ENCODE measurements at regions not wholly inside any gene's neighbourhood (a gene's known extent, or its start where the extent isn't known, plus 50 kb on each side); places are given as distances from the start of the nearest gene placed in this dataset.

DNA sequence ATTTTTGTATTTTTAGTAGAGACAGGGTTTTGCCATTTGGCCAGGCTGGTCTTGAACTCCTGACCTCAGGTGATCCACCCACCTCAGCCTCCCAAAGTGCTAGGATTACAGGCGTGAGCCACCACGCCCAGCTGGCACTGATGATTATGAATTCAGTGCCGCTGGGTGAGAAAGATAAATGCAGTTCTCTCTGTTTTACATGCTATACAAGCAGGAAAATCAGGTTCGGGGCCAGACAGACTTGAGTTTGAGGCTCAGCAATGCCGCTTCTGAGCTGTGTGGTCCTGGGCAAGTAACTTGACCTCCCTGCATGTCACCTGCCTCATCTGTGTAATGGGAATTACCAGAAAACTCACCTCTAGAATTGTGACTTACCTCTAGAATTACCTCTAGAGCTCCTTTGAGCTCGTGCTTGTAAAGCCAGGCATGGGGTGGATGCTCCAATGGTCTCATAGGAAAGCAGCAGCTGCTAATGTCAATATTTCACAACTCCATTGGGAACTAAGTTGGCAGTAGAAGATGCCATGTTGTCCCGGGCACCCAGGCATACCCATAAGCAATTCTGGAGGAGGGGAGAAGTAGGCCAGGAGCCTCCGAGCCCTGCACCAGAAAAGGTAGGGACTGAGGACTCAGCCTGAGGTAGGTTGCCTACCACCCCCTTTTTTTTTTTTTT lies 119.8 kb upstream of the SLC25A33 start:
- FAIRE-seq: no peak

- no peak for FAIRE-seq
Observed at GRCh38 chr1:9420835-9421532, 118.3 kb upstream of the SLC25A33 start.

DNA sequence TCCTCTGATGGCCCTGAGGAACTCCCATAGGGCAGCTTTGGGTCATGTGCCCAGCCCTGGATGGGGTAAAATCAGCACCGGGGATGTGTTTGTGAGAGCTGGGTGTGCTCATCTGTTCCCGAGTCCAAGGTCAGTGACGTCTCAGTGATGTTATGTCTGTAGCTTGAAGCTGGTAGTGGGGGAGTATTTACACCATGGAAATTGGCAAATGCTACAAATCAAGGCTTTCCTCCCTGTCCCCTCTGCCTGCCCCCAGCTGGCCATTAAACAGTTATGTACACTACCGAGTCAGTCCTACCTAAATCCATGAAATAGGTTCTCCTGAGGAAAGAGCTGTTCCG lies 117.8 kb upstream of the SLC25A33 start:
- no peak for FAIRE-seq

DNA sequence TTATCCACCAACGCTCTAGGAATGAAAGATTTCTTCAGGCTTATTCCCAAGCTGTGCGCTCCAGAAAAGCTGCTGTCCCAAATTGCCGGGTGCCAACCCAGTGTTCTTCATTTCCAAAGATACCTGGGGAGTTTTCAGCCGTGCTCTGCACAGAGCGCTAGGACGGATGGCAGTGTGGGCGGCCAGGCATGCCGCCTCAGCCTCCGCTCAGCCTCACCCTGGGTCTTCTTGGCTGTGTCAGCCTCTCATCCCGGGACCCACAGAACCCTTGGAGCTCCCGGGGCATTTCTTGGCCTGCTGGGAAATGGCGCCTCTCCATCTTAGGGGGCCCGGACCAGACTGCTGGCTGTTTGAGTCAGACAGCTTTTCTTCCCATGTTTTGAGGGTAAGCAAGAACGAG lies 116.9 kb upstream of the SLC25A33 start:
- no peak for FAIRE-seq

DNA sequence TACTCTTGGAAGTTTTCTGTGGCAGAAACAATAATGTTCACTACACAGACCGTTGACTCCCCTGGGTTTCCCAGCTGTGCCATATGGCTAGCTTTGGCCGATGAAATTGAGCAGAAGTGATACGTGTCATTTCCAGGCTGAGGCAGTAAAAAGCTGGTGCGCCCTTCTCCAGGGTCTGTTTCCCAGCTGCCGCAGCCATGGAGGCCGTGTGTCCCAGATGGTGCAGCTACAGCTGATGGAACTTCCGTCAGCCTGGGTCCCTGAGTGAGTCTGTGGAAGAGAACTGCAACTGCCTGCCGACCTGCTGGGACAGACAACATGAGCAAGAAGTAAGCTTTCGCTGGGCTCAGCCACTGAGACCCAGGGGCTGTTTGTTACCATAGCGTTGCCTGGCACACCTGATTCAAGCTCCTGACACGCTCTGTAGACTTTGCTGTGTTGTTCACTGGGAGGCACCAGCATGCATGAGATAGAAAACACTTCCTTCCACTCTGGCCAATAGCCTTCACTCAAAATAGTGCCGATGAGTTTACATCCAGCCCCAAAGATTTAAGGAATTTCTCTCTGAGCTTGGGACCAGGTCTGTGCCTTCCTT lies 116.3 kb upstream of the SLC25A33 start:
- FAIRE-seq: no peak

GRCh38 chr1:9424261-9424660 lies 115.0 kb upstream of the SLC25A33 start:
- FAIRE-seq: no peak

DNA sequence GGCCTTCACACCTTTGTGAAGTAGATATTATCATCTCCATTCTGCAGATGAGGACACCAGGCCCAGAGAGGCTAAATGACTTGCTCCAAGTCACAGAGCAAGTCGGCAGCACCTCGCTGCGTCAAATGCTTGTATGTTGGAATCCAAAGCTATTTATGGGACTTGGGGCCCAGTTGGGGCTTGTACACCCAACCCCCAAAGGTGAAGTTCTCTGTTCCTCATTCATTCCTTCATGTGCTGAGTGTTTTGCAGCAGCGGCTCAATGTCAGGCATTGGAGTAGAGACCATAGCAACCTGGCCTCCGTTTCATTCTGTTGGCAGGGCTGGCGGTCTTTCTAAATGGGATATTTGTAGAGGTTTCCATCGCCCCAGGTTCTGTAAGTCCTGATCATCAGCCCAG lies 113.4 kb upstream of the SLC25A33 start:
- no peak for FAIRE-seq

GRCh38 chr1:9426291-9426711 lies 113.0 kb upstream of the SLC25A33 start:
- no peak for FAIRE-seq

GRCh38 chr1:9427388-9427787 lies 111.9 kb upstream of the SLC25A33 start:
- FAIRE-seq: no peak

DNA sequence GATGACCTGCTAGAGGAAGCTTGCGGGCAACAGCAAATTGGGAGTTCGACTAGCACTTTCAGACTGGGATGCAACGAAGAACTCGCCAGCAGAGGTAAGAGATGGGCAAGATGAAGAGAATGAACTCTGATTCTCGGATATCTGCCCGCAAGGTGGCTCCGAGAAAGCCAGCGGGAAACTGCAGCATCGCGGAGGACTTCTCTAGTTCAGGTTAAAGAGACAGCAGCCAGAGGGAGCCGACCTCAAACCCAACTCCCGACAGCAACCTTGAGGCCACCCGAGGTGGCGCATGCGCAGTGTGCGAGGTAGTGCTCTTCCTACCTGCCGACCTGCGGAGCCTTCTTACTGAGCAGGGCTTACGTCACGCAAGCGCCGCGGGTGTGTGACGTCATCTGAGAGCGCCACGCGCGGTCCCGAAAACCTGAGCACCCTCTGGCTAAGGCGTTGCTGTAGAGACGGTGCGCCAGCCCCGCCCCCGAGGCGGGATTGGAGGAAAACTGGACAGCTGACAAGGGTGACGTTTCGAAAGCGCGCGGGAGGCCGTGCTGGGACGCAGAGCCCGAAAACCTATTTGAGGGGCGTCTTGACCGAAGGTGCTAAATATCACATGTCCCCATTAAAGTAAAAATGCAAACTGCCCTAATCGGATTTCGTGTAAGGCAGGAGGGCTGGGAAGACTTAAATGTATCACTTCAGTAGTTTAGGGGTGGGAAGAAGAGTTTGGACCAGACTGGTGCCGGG lies 110.5 kb upstream of the SLC25A33 start:
- FAIRE-seq: peak; percentile 60

- FAIRE-seq: no peak
Observed at GRCh38 chr1:9429342-9429711, 109.9 kb upstream of the SLC25A33 start.

GRCh38 chr1:9434247-9435152 lies 104.8 kb upstream of the SLC25A33 start:
- no peak for FAIRE-seq

DNA sequence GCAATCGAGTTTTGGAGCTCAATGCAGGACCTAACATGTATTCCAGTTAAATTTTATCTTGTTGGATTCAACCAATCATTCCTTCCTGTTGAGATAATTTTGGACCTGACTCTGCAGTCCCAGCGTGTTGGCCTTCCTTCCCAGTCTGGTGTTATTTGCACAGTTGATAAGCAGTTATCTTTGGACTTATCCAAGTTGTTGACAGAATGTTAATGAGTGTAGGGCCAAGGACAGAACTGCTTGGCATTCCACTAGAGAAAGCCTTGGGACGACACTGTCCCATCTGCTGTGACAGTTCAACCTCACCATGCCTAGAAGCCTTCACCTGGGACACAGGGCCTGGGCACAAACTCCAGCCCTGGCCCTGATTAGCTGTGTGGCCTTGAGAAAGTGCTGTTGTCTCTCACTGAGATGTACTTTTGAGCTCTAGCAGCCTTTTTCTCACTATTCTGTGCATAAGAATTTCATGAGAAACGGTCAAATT lies 104.1 kb upstream of the SLC25A33 start:
- FAIRE-seq: no peak

DNA sequence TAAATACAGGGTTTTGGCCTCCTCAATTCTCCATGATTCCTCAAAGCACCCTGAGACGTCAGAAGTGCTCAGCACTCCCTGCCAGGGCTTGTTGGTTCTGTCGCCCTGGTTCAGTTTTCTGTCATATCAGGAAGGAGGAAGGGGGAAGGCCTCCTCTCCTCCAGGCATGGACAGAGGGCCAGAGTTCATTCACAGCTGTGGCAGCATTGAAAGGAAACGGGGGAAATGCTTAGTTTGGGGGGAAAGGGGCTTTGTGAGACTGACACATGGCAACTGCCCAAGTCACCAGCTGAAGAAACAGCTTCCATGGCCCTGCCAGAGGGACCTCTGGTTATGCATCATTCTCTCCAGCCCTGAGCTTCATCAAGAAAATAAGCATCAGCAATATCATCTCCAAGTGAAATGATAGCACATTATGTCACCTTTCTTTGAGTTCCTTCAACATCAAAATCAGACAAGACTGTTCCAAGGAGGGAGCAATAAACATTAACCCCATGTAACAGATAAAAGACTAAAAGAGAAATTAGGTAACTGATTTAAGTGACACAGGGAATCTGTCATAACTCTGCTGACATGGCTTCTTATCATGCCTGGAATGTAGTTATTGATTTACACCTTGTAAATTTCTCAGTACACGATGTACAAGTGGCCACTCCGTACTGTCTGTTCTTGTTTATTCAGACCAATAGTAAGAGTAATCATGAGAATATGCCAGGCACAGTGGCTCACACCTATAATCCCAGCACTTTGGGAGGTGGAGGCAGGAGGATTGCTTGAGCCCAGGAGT lies 103.2 kb upstream of the SLC25A33 start:
- FAIRE-seq: no peak

DNA sequence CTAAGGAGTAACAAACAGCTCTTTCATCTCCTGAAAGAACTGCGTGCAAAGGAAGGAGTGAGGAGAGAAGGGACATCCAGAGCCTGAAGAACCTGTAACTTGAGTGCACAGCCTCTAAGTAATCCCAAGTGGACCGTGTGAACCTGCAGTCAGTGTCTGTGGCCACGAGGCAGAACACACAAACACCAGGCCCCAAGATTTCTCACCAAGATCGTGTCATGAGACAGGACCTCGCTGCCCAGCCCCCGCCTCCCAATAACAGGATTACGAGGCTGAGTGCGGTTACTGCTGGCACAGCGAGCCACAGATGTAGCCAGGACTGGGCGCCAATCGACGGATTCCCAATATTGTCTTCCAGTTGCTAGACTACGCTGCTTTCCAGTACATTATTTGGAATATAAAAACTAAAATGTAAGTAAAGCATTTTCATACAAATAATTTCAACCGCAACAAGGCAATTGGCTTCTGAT lies 101.3 kb upstream of the SLC25A33 start:
- no peak for FAIRE-seq

DNA sequence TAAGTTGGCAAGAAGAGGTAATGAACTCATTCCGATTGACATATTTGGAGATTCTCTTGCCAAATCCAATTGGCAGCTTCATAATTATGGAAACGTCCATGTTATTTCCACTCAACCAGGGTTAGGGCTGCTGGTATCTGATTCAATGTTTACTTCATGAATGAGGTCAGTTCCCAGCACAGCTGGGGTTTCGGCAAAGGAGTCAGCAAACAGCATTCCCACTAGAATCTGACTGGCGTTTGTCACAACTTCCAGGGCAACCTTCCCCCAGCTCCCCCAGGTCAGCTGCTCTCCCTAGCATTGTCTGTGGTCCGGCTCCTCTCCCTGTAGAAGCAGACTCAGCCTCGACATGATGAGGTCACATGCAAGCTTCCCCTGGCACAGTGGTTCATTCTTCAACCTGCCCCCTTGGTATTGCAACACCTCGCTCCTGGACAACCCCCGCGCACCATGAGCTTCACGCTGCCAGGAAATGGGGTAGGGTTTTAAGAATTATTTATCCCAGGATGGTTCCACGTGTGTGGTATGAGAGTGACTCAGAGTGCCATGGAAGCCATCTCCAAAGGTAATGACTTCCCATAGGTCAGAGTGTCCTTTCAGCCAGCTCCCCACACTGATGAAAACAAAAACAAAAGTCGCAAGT lies 100.7 kb upstream of the SLC25A33 start:
- no peak for FAIRE-seq

GRCh38 chr1:9439074-9439761 lies 100.0 kb upstream of the SLC25A33 start:
- no peak for FAIRE-seq

DNA sequence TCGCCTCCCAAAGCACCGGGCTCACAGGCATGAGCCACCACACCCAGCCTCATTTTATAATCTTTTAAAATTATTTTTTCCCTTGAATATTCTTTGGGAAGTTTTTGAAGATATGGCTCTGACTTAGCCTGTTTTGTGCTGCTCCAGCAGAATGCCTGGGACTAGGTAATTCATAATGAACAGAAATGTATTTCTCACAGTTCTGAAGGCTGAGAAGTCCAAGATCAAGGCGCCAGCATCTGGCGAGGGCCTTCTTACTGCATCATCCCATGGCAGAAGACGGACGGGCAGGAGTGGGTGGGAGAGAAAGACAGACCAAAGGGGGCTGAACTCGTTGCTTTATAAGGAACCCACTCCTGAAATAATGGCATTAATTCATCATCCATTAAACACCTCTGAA lies 99.0 kb upstream of the SLC25A33 start:
- FAIRE-seq: no peak

- FAIRE-seq: no peak
Observed at GRCh38 chr1:9440763-9441194, 98.5 kb upstream of the SLC25A33 start.

DNA sequence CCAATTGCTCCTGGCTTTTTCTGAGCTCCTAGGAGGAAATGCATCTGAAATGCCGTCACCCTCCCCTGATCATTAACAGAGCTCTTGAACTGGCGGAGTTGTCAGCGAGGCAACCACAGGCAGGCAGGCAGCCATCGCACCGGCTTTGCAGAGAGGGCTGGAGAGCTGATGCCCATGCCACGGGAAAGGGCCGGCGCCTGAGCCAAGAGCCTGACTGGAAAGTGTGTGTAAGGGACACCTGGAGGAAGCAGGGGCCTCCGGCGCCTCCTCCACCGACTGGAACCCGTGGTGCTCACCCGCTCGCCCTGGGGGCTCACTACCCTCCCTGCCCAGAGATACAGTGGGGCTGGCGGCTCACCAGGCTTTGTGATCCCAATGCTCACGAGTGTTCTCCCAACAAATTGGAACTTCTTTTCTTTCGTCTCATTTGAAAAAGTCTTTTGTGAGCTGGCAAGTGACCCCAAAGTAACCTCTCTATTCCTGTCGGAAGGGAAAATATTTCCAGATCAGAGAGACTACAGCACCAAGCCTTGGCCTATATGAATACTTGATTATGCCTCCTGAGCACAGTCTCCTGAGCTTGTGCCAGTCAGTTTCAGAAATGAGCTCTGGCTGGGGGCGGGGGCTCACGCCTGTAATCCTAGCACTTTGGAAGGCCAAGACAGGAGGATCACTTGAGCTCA lies 97.7 kb upstream of the SLC25A33 start:
- FAIRE-seq: no peak
